ENCODE measurements at regions not wholly inside any gene's neighbourhood (a gene's known extent, or its start where the extent isn't known, plus 50 kb on each side); places are given as distances from the start of the nearest gene placed in this dataset.
A peak's percentile ranks its signal among the peaks of the same experiment; 100 is the strongest.

DNA sequence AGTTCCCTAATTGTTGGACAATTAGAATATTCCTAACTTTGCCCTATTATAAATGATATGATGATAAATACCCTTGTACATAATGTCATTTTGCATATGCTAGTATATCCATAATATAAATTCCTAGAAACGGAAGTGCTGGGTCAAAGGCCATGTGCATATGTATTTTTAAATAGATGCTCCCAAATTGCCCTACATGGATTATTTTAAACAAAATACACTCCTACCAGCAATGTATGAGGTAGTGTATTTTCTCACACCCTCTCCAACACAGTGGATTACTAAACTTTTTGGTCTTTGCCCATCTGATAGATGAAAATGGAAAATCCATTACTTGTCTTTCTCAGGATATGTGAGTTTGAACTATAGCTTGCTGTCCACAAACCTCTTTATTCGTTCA, 385.1 kb upstream of the JARID2 start:
- DNase-seq (ENCODE audit: low spot score) = no peak
- intact Hi-C loops (cut with DNase I) = no loop called here

DNA sequence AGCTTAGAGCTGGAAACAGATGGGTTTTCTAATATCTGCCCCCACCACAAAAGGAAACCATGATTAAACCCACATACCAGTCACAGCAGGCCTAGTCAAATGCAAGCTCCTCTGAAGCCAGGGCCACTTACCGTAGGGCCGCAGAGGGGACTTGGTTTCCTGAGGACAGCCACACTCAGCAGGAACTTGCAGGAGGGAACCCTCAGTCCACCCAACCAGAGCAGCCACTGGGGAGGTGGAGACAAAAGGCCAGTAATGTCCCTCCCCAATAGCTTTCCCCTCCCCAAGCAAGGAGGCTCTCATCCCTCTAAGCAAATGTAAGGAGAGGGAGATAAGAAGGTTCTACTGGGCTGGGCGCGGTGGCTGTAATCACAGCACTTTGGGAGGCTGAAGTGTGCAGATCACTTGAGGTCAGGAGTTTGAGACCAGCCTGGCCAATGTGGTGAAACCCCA, 384.4 kb upstream of the JARID2 start:
- intact Hi-C loops (cut with DNase I) = no loop called here

DNA sequence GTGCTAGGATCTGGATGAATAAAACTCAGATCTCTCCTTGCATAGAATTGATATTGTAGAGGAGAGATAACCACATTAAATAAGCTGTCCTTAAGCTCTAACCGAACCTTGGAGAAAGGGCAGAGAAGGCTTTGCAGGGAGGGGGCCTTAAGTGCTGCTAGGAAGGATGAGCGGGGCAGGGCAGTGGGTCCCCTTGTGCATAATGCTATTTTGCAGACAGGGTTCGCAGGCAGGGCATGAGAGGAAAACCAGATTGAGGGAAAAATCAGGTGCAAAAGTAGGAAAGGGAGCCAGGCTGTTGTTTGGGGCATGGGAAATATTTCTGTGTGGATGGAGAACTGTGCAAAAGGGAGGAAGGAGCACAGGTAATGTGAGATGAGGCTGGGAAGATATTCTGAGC, 383.0 kb upstream of the JARID2 start:
- intact Hi-C loops (cut with DNase I) = no loop called here

More for the DNA sequence above, 384.4 kb upstream of the JARID2 start:
- no peak for DNase-seq (ENCODE audit: low spot score)

DNA sequence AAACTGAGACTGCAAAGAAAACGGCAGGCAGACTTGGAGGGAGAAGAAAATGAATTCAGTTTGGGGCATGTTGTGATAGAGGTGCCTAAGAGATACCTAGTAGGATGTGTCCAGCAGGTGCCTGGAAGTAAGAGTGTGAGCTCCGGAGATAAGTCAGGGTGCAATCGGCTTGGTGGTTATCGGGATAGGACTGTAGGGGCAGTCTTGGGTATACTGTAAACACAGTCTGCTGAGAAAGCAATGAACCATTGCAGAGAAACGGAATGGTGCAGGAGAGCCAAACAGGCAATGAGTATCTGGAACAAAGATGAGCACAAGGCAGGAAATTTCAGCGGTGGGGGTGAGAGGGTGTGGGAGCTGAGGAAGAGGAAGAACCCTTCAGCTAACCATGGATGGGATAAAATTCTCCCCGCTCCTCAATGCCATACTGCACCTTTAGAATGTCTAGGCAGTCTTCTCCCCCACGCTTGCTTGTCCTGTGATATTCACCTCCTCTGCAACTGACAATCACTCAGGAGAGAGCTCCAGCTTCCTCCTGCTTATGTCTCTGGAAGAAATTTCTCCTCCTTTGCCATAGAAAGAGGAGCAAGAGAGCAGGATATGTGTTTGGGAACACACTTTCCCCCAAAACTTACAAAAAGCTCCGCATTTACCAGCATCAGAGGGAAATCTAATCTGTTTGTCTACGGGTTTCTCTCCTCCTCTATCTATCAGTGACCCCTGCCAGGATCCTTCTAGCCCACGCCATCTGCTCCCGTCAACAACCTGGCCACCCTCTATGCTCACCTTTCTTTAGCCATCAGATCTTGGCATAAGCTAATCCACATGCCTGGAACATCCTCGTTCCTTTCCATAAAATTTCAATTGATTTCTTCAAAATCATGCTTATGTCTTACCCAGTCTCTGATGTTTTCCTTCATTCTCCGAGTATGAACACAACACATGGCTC, 381.7 kb upstream of the JARID2 start:
- intact Hi-C loops (cut with DNase I) = no loop called here
- no peak for DNase-seq (ENCODE audit: low spot score)

More for the DNA sequence above, 383.0 kb upstream of the JARID2 start:
- DNase-seq (ENCODE audit: low spot score) = no peak

DNA sequence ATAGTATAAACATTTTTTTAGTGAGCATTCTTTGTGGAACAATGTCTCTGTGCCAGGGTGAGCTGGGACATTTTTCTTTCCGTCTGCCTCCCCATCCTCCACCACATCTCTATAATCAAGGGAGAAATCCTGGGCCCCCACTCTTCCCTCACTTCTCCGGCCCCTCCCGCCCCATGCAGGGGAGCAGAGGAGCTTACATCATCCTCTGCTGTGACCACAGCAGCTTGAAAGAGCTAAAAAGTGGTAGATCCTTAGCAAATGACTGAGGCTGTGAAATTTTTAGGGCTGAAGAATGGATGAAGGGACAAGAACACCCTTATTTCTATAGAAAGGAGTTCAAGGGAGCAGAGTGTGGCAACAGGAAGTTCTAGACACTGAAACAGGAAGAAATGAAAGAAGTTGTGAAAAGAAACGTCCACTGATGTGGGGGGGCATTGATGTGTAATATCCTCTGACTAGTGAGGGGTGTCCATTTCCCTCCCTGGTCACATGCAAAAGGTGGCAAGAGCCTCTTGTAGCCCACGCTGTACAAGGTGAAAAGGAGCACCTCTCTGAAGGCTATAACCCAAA, 380.3 kb upstream of the JARID2 start:
- intact Hi-C loops (cut with DNase I) = no loop called here
- no peak for DNase-seq (ENCODE audit: low spot score)

DNA sequence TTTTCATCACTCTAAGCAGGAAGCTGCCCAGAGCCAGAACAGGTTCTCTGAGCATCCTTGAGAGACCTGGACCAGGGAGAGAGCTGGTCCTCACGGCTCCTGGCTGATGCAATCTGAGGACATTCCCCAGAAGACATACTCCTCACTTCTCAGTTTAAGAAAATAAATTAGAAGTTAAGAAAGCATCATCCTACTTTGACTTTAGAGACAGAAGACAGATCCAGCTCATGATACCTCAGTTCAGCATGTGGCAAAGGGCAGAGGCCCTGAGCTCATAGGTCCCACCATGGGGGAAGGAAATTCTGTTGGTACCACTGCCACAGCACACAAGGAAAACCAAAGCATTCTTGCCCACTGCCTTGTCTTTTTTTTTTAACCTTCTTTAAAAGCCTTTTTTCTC, 378.1 kb upstream of the JARID2 start:
- DNase-seq (ENCODE audit: low spot score) = no peak
- intact Hi-C loops (cut with DNase I) = no loop called here

DNA sequence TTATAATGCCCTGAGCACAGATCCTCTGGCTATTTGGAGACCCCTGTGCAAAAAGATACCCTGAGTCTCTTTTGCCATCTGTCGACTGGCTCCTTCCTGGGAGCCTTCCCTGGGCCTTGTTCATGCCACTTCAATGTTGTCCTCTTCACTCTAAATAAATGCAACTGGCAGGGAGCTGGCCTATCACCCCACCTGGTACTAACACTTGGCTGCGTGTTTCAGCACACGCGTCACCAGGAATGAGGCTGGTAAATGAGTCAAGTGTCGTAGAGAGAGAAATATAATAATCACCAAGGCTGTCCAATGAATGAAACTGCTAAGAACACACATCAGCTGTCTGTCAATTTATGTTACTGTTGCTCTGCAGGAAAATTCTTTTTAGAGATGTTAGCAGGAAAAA, 374.6 kb upstream of the JARID2 start:
- intact Hi-C loops (cut with DNase I) = no loop called here
- no peak for DNase-seq (ENCODE audit: low spot score)

DNA sequence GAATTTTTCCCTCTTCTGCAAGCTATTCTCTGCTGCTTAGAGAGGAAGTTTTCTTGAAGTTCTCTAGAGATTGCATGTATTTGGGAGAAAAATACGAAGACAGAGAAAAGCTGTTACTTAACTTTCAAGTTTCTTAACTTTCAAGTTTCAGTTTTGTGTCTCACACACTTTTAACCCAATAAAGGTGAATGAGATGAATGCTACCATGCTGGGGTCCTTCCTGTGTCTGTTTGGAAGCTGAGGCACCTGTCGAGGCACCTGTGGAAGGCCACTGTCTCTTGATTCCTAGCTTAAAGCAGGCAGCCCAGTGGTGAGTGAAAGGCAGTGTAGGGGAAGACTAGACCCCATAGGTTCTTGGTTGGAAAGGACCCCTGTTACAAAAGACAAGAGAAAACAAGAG, 372.8 kb upstream of the JARID2 start:
- intact Hi-C loops (cut with DNase I) = no loop called here
- DNase-seq (ENCODE audit: low spot score) = no peak

DNA sequence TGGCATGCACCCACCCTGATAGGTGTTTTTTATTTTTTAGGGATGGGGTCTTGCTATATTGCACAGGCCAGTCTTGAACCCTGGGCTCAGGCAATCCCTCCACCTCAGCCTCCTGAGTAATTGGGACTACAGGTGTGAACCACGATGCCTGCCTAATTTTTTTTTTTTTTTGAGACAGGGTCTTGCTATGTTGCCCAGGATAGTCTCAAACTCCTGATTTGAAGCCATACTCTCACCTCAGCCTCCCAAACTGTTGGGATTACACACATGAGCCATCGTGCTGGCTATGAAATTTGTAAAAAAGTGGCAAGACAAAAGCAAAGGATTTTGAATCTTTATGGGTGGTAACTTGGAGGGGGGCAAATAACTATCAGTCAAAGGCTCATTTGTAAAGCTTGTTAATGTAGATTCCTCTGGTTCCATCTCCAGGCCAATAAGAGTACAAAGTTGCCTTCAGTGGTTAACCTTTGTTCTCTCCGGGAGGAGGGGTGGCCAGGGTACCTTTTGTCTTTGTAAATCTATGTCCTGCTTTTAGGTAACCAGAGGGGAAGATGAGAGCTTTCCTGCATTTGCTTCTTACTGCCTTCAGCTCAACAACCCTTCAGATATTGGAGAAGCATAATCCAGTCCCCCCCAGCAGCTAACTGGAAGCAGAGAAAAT, 372.0 kb upstream of the JARID2 start:
- DNase-seq (ENCODE audit: low spot score) = no peak
- intact Hi-C loops (cut with DNase I) = no loop called here

DNA sequence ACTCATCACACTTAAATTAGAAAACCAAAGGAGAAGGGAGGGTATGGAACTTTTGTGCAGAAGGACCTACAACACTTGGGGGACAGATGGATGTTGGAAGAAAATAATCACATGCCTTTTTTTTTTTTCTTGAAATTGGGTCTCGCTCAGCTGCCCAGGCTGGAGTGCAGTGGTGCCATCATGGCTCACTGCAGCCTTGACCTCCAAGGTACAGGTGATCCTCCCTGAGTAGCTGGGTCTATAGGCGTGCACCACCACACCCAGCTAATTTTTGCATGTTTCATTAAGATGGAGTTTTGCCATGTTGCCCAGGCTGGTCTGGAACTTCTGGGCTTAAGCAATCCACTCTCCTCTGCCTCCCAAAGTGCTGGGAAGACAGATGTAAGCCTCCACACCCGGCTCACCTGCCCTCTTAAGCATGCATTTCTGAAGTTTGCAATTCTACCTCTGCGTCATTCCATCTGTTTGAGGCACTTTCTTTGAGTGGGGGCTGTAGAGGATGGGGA, 370.8 kb upstream of the JARID2 start:
- intact Hi-C loops (cut with DNase I) = no loop called here
- peak; percentile 50 for DNase-seq (ENCODE audit: low spot score)

DNA sequence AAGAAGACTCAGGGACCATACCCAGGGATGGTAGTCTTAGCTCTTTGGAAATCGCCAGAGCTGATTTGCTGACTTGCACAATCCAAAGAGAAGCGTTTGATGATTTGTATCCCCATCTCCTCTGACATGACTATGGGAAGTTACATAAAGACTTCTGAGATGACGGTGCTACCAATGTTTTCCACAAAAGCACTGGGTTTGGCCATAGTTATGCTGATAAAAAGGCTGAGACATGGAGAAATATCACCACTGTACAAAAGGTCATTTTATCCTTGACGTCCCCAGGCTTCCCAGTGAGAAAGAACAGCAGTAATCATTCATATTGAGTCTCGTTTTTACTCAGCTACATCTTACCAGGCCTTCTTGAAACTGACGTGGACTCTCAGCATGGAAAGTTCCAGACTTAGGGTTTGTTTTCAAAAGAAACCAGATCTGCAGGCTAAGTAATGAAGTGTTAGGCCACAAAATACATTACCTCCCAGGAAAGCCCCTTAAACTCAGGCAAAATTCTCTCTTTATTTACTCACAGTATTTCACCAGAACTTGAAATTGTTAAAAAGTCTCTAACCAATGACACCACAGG, 370.3 kb upstream of the JARID2 start:
- intact Hi-C loops (cut with DNase I) = no loop called here
- no peak for DNase-seq (ENCODE audit: low spot score)

DNA sequence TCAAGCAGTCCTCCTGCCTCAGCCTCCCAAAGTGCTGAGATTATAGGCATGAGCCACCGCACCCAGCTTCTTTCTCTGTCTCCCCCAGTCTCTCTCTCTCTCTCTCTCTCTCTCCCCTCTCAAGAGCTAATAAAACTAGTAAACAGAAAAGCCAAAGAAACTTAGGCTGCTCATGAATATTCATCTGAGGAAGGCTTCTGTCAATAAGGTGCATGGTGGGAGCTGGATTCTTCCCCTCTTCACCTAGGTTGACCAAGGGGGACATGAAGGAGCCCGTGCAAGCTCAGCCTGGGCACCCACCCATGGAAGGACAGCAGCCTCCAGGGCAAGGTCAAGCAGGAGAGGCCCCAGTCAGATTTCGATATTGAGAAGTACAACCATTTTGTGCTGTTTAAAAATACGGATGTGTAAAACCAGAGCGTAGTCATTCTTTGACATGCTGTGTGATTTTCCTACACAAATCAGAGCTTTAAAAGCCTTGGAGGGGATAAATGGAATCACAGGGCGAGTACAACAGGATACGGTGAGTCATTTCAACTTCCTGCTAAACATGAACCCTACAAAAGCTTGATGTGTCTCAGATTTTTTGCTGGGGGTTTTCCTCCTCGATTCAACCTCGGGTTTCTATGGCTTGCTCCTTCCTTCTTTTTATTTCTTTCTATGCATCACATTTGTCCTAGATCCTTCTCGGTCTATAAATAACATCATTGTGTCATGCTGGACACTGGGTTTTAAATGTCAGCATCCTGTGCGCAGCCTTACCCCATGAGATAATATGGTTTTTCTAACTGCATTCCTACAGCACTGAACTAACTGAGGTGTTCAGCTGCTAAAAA, 368.9 kb upstream of the JARID2 start:
- intact Hi-C loops (cut with DNase I) = no loop called here
- peak; percentile 57 for DNase-seq (ENCODE audit: low spot score)

DNA sequence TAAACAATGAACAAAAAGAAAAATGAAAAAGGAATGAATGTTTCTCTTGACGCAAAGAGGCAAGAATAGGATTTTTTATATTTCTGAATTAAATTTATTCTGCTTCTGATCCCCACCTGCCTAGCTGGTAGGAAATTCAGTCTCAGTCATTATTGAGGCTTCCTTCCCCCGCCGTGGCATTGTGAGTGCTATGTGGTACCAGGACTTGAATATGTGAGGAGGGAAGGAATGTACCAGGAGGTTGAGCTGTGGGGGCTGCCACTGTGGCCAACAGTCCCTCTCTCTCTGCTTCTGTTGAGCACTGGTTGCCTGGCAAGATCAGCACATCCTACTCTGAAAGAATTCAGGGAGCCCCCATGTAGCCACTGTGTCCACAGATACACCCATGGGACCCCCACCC, 368.1 kb upstream of the JARID2 start:
- DNase-seq (ENCODE audit: low spot score) = peak; percentile 58
- intact Hi-C loops (cut with DNase I) = no loop called here

DNA sequence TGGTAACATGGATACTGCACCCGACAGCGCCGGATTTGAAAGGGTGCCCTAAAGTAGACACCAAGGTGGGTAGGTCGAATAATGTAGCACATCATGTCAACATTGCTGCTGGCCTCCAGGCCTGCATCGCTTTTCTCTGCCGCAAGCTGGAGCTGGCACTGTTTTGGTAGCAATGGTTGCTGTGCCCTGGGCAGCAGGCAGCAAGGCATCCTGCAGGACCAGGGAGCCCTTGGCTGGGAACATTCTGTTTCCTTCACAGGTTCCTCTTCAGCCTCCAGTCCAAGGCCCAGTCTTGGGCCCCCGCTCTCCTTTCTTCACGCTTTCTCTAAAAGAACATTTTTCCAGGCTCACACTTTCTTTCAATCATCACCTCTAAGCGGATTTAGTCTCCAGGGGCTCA, 365.8 kb upstream of the JARID2 start:
- intact Hi-C loops (cut with DNase I) = no loop called here
- peak; percentile 60 for DNase-seq (ENCODE audit: low spot score)

DNA sequence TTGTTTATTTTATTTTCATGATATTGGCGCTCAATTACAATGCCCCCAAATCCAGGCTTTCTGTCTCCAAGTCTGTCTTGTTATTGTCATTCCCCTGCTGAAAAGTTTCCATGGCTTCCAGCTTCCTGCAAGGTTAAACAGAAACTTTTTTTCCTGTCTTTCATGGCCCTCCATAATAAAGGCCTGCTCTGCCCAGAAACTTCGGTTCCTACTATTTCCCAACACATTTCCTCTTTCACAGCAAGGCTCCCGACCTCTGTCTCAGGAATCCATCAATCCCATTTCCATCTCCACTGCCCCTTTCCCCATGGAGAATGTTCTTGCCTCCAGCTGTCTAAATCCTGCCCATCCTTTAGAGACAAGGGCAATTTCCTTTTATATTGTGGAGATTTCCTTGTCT, 365.2 kb upstream of the JARID2 start:
- DNase-seq (ENCODE audit: low spot score) = no peak
- intact Hi-C loops (cut with DNase I) = no loop called here

DNA sequence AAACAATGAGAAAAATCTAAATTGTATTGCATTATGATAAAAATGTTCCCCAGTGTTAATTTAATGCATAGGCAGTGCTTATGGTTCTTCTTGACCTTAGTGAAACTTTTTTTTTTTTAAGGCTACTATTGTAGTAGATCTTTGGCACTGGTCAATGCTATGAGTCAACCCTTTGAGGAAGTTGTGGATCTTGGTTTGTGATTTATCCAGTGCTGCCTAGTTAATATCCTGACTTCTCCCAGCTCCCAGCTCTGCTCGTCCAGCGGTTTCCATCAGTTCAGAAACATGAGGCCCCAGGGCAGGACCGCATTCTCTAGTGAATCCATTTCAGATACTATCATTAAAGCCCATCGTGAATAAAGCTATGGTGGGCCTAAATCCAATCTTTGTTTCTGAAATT, 364.5 kb upstream of the JARID2 start:
- DNase-seq (ENCODE audit: low spot score) = peak; percentile 58
- intact Hi-C loops (cut with DNase I) = no loop called here

DNA sequence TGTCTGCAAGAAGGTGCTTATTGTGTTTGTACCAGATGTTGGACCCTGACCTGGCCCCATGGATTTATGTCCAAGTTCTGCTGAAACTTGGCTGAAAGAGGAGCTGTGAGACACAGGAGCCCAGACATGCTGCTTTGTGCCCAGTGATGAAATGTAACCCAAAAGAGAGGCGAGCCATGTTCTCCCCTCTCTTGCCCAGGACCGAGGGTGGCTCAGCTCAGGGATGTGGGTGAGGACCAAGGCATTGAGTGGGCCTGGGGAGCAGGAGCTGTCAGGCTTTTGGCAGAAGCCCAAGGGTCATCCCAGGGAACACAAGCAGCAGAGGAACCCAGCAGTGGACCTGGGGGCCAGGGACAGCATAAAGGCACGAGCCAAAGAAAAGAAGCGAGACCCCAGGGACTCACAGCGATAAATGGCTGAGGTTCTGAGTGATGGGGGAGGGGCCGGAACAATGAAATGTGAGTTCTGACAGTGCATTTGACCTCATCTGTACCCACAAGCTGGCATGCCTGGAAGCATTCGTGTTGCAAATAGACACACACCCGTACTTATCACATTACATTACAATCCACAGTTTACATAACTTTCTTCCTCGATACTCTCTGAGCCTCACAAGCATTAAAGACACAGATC, 363.4 kb upstream of the JARID2 start:
- peak; percentile 71 for DNase-seq (ENCODE audit: low spot score)
- intact Hi-C loops (cut with DNase I) = no loop called here

DNA sequence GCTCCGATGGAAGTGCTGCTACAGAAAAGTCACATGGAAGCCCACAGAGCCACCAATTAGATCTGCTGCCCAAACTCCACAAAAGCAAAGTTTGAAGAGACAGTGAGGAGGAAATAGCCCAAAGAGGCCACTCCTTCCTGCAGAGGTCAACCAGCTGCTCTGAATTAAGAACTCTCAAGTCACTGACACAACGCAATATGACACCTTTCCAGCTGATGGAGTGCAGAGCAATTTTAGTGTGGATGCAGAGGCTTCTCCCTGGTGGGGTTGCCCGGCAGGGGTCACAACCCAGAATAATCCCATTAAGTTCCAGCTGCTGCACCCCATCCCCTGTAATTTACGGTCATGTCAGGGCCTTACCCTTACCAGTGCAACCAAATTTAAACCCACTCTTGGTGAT, 361.9 kb upstream of the JARID2 start:
- no peak for DNase-seq (ENCODE audit: low spot score)
- intact Hi-C loops (cut with DNase I) = no loop called here

DNA sequence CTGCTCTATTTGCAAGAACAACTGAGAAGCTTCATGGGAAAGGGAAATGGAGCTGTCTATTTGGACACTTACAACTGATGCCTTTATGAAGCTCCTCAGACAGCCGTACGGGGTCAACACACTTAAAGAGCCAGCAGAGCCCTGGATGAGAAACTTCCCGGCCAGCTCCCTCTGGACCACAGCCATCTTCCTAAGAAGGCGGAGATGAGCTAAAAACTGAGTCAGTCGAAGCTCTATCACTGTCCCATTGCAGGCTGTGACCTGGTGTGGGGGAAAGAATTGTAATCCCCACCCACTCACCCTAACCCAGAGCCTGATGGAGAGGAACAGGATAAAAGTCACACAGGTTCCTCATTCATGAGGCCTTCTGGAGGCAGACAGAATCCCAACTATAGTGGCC, 360.4 kb upstream of the JARID2 start:
- intact Hi-C loops (cut with DNase I) = no loop called here

More for the DNA sequence above, 360.4 kb upstream of the JARID2 start:
- no peak for DNase-seq (ENCODE audit: low spot score)
